Hepatocyte (in vitro differentiated cells): ENCODE measurements at regions not wholly inside any gene's neighbourhood (a gene's known extent, or its start where the extent isn't known, plus 50 kb on each side); places are given as distances from the start of the nearest gene placed in this dataset.

ENCODE experiments used
- DNase-seq: peaks from one replicate; pipeline ENCODE4 v3.0.0-alpha.2; 2016; ENCODE audit warnings: low spot score
- H2AFZ ChIP-seq: fragments of 200-600 bp; sonication (generic); 2 replicates; pipeline ENCODE4 v1.6.0; 2016; ENCODE audit warnings: antibody characterized with exemption, mild to moderate bottlenecking
- H3K27ac ChIP-seq: fragments of 200-600 bp; sonication (generic); 2 replicates; pipeline ENCODE4 v1.5.1; 2016; ENCODE audit warnings: mild to moderate bottlenecking
- H3K27me3 ChIP-seq: fragments of 200-600 bp; sonication (generic); 2 replicates; pipeline ENCODE4 v1.6.1; 2016
- H3K36me3 ChIP-seq: fragments of 200-600 bp; sonication (generic); replicated peaks from 2 replicates; pipeline ENCODE4 v1.5.1; 2016; ENCODE audit warnings: low read depth; ENCODE audit not compliant: insufficient read depth
- H3K4me1 ChIP-seq: fragments of 200-600 bp; sonication (generic); 2 replicates; pipeline ENCODE4 v1.5.1; 2016; ENCODE audit warnings: mild to moderate bottlenecking, moderate library complexity; ENCODE audit not compliant: insufficient read depth
- H3K4me2 ChIP-seq: fragments of 200-600 bp; sonication (generic); 2 replicates; pipeline ENCODE4 v1.6.0; 2016
- H3K4me3 ChIP-seq: fragments of 200-600 bp; sonication (generic); 2 replicates; pipeline ENCODE4 v1.5.1; 2016; ENCODE audit warnings: mild to moderate bottlenecking
- H3K79me2 ChIP-seq: fragments of 200-600 bp; sonication (generic); 2 replicates; pipeline ENCODE4 v1.6.0; 2017; ENCODE audit warnings: mild to moderate bottlenecking
- H3K9me2 ChIP-seq: fragments of 200-600 bp; sonication (generic); replicated peaks from 2 replicates; pipeline ENCODE4 v1.6.0; 2017; ENCODE audit warnings: mild to moderate bottlenecking; ENCODE audit not compliant: insufficient read depth
- H3K9me3 ChIP-seq: fragments of 200-600 bp; sonication (generic); 2 replicates; pipeline ENCODE4 v1.5.1; 2016; ENCODE audit warnings: low read depth, mild to moderate bottlenecking
- H4K20me1 ChIP-seq: fragments of 200-600 bp; sonication (generic); 2 replicates; pipeline ENCODE4 v1.6.0; 2016; ENCODE audit warnings: mild to moderate bottlenecking; ENCODE audit not compliant: insufficient read depth, poor library complexity, severe bottlenecking
- CTCF ChIP-seq: fragments of 200-600 bp; sonication (generic); IDR thresholded peaks from 2 replicates; pipeline ENCODE4 v1.5.1; 2016; ENCODE audit warnings: antibody characterized with exemption, mild to moderate bottlenecking; ENCODE audit not compliant: poor library complexity
- EZH2 ChIP-seq: fragments of 200-600 bp; sonication (generic); IDR thresholded peaks from 2 replicates; pipeline ENCODE4 v1.6.1; 2016; ENCODE audit warnings: antibody characterized with exemption, mild to moderate bottlenecking, borderline replicate concordance
- EZH2phosphoT487 ChIP-seq: fragments of 200-600 bp; sonication (generic); IDR thresholded peaks from one replicate; pipeline ENCODE4 v1.6.1; 2018; ENCODE audit warnings: antibody characterized with exemption, mild to moderate bottlenecking, low read depth, moderate library complexity; ENCODE audit not compliant: unreplicated experiment, severe bottlenecking
- WGBS: methylation state at CpG from one replicate; pipeline ENCODE4 v1.1.6; 2016; ENCODE audit warnings: low lambda C conversion rate; ENCODE audit errors: missing lambda C conversion rate; 5-methylcytosine and 5-hydroxymethylcytosine counted together

GRCh38 chr3:16825617-16826204 is 59.0 kb upstream of the PLCL2 start:
- Histone ChIP-seq H2AFZ (no peak overlapping the region), H3K9me3 (no peaks in the 10 kb centered on the region), H3K4me3 (no peak overlapping the region), H3K4me1 (no peaks in the 10 kb centered on the region), H3K36me3 (no peaks in the 10 kb centered on the region), H3K27ac (no peak overlapping the region), H3K79me2 (no peaks in the 10 kb centered on the region), H3K4me2 (no peak overlapping the region), H3K27me3 (no peaks in the 10 kb centered on the region), H3K9me2 (no peaks in the 10 kb centered on the region), H4K20me1 (no peaks in the 10 kb centered on the region)
- WGBS: 88% methylated on average over 5 of the region's 5 CpGs
- no peak for DNase-seq
- no peak for TF ChIP-seq CTCF
- TF ChIP-seq EZH2phosphoT487: no peak
- no peak for TF ChIP-seq EZH2

- DNase-seq: peak; percentile 45
- Histone ChIP-seq H3K79me2 (no peaks in the 10 kb centered on the region), H2AFZ (peak overlapping the region; percentile 59), H3K4me1 (no peaks in the 10 kb centered on the region), H3K4me2 (no peak overlapping the region), H3K9me3 (no peaks in the 10 kb centered on the region), H3K4me3 (no peak overlapping the region), H3K36me3 (no peaks in the 10 kb centered on the region), H3K27me3 (no peaks in the 10 kb centered on the region), H4K20me1 (no peaks in the 10 kb centered on the region), H3K27ac (no peak overlapping the region), H3K9me2 (no peaks in the 10 kb centered on the region)
- TF ChIP-seq EZH2phosphoT487: no peak
- TF ChIP-seq CTCF: peak; percentile 38
- 46% methylated on average over 3 of the region's 3 CpGs for WGBS
Measured at GRCh38 chr3:16828815-16829214, 55.9 kb upstream of the PLCL2 start.

GRCh38 chr3:16831846-16832245 is 52.9 kb upstream of the PLCL2 start:
- WGBS: 92% methylated on average over 4 of the region's 4 CpGs
- no peaks in the 10 kb centered on the region for H3K79me2 ChIP-seq
- H2AFZ ChIP-seq: no peak overlapping the region
- no peaks in the 10 kb centered on the region for H4K20me1 ChIP-seq
- H3K4me3 ChIP-seq: no peak overlapping the region
- TF ChIP-seq EZH2 (no peak), CTCF (no peak), EZH2phosphoT487 (no peak)
- no peak overlapping the region for H3K27ac ChIP-seq
- H3K9me3 ChIP-seq: no peaks in the 10 kb centered on the region
- no peaks in the 10 kb centered on the region for H3K27me3 ChIP-seq
- no peaks in the 10 kb centered on the region for H3K36me3 ChIP-seq
- no peaks in the 10 kb centered on the region for H3K9me2 ChIP-seq
- no peak for DNase-seq
- H3K4me2 ChIP-seq: no peak overlapping the region
- H3K4me1 ChIP-seq: no peaks in the 10 kb centered on the region

GRCh38 chr3:16834214-16834613 is 50.5 kb upstream of the PLCL2 start:
- Histone ChIP-seq H3K79me2 (no peaks in the 10 kb centered on the region), H3K4me1 (no peaks in the 10 kb centered on the region), H4K20me1 (no peaks in the 10 kb centered on the region), H3K9me3 (no peaks in the 10 kb centered on the region), H3K4me2 (no peak overlapping the region), H3K27me3 (no peaks in the 10 kb centered on the region), H3K4me3 (no peak overlapping the region), H3K27ac (no peak overlapping the region), H3K36me3 (no peaks in the 10 kb centered on the region), H3K9me2 (no peaks in the 10 kb centered on the region), H2AFZ (no peak overlapping the region)
- TF ChIP-seq EZH2phosphoT487 (no peak), CTCF (no peak), EZH2 (no peak)
- DNase-seq: no peak
- WGBS: 83% methylated on average over 4 of the region's 4 CpGs
